ENCODE measurements at regions not wholly inside any gene's neighbourhood (a gene's known extent, or its start where the extent isn't known, plus 50 kb on each side); places are given as distances from the start of the nearest gene placed in this dataset.

- intact Hi-C loops (cut with DNase I) = no loop called here
- no peaks in the 10 kb centered on the region for H3K36me3 ChIP-seq
- H3K4me1 ChIP-seq = no peaks in the 10 kb centered on the region
- H3K4me3 ChIP-seq = no peak overlapping the region
- ATAC-seq (no peak), DNase-seq (no peak)
- no peak for TF ChIP-seq CTCF (IDR thresholded peaks at IDR 0.05)
- no peaks in the 10 kb centered on the region for H3K27me3 ChIP-seq (ENCODE audit: low read depth)
- H3K9me3 ChIP-seq = no peaks in the 10 kb centered on the region
- H3K27ac ChIP-seq = no peak overlapping the region
Measured at GRCh38 chr1:224865510-224865909, 64.0 kb upstream of the DNAH14 start.

GRCh38 chr1:224866940-224867339, 62.5 kb upstream of the DNAH14 start:
- DNase-seq (no peak), ATAC-seq (no peak)
- intact Hi-C loops (cut with DNase I) = no loop called here
- no peak for TF ChIP-seq CTCF (IDR thresholded peaks at IDR 0.05)
- Histone ChIP-seq H3K27ac (no peak overlapping the region), H3K27me3 (ENCODE audit: low read depth) (no peaks in the 10 kb centered on the region), H3K4me1 (no peaks in the 10 kb centered on the region), H3K4me3 (no peak overlapping the region), H3K9me3 (no peaks in the 10 kb centered on the region), H3K36me3 (no peaks in the 10 kb centered on the region)

- Histone ChIP-seq H3K9me3 (no peaks in the 10 kb centered on the region), H3K27ac (no peak overlapping the region), H3K4me3 (no peak overlapping the region), H3K36me3 (no peaks in the 10 kb centered on the region), H3K4me1 (no peaks in the 10 kb centered on the region), H3K27me3 (ENCODE audit: low read depth) (no peaks in the 10 kb centered on the region)
- ATAC-seq (no peak), DNase-seq (no peak)
- TF ChIP-seq CTCF (IDR thresholded peaks at IDR 0.05) = no peak
- intact Hi-C loops (cut with DNase I) = no loop called here
Measured at GRCh38 chr1:224867715-224868114, 61.8 kb upstream of the DNAH14 start.

- H3K9me3 ChIP-seq = no peaks in the 10 kb centered on the region
- peaks cover 4% of the 10 kb centered on the region for H3K4me1 ChIP-seq
- DNase-seq (no peak), ATAC-seq (no peak)
- H3K27me3 ChIP-seq (ENCODE audit: low read depth) = no peaks in the 10 kb centered on the region
- H3K36me3 ChIP-seq = no peaks in the 10 kb centered on the region
- intact Hi-C loops (cut with DNase I) = no loop called here
- no peak overlapping the region for H3K4me3 ChIP-seq
- no peak for TF ChIP-seq CTCF (IDR thresholded peaks at IDR 0.05)
- H3K27ac ChIP-seq = no peak overlapping the region
Measured at GRCh38 chr1:224872832-224873433, 56.5 kb upstream of the DNAH14 start.

GRCh38 chr1:224873434-224874369, 55.8 kb upstream of the DNAH14 start:
- H3K4me3 ChIP-seq = no peak overlapping the region
- TF ChIP-seq CTCF (IDR thresholded peaks at IDR 0.05) = no peak
- no peak overlapping the region for H3K27ac ChIP-seq
- no peaks in the 10 kb centered on the region for H3K36me3 ChIP-seq
- no peaks in the 10 kb centered on the region for H3K27me3 ChIP-seq (ENCODE audit: low read depth)
- intact Hi-C loops (cut with DNase I) = no loop called here
- H3K4me1 ChIP-seq = peaks cover 4% of the 10 kb centered on the region
- ATAC-seq (peak in 1 of 2 donors; percentile 50), DNase-seq (no peak)
- H3K9me3 ChIP-seq = no peaks in the 10 kb centered on the region
